CD1c-positive myeloid dendritic cell (primary cell): ENCODE measurements at regions not wholly inside any gene's neighbourhood (a gene's known extent, or its start where the extent isn't known, plus 50 kb on each side); places are given as distances from the start of the nearest gene placed in this dataset.
"Not testable (repeated sequence)": the region's sequence is repeated elsewhere in the genome, so short reads cannot be mapped to it uniquely, and the experiment has no call there.

Experiments used
- DNase-seq: peaks from one replicate; pipeline ENCODE4 v3.0.0-alpha.2; 2016; ENCODE audit errors: extremely low spot score

DNA sequence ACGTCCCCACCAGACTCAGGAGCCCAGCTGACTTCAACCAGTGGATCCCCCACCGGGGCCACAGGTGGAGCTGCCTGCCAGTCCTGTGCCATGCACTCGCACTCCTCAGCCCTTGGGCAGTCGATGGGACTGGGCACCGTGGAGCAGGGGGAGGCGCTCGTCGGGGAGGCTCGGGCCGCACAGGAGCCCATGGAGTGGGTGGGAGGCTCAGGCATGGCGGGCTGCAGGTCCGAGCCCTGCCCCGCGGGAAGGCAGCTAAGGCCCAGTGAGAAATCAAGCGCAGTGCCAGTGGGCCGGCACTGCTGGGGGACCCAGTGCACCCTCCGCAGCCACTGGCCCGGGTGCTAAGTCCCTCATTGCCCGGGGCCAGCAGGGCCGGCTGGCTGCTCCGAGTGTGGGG lies 52.3 kb upstream of the LRRC30 start:
- DNase-seq: not testable (repeated sequence)

DNA sequence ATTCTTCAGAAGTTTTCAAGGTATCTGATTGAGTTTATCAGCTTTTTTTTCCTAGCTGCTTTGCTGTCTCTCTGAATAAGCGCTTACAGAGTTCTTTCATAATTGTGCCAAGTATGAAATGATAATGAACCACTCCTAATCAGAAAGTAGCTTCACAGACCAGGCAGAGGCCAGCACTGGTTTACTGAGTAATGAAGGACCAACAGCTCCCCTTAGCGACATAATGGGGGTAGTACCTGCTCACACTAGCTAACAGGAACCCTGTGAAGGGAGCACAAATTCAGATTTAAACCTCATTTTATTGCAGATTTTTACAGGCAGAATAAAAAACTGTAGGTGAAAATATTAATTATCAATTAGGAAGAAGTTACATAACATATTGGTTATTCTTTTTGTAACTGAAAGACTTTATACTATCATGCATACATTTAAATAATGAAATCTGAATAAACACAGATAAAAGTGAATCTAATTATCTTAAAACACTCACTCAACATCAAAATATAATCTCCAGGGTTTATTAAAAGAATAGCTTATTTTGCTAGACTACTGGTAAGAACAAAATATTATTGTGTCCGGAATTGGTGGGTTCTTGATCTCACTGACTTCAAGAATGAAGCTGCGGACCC lies 53.7 kb upstream of the LRRC30 start:
- DNase-seq: peak; percentile 8

DNA sequence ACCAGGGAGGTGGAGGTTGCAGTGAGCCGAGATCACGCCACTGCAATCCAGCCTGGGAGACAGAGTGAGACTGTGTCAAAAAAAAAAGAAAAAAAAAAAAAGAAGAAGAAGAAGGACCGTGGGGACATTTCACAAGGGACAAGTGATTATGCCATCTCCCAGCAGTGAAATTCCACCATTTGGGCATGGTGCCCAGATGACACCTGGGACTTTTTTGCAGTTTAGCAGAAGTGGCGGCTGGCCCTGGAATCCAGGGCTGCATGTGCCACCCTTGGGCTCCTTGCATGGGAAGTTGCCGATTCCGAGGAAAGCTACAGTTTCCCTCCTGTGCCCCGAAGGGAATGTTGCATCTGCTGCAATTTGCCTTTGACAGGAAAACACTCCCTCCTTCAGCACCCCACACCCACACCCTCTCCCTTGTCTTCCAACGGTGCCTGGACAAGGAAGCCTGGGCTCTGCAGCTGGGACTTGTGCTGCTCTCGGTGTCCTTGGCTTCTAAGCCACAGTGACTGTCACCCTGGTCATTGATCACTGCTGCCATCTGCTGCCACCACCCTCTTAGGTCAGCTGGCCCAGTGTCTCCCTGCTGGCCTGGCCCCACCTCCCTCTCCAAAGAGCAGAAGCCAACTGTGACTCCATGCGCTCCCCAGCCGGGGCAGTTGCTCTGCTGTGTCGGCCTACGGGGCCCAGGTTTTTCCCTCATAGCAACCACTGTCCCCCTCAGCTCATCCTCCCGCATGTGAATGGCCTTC lies 56.4 kb upstream of the LRRC30 start:
- DNase-seq: no peak

DNA sequence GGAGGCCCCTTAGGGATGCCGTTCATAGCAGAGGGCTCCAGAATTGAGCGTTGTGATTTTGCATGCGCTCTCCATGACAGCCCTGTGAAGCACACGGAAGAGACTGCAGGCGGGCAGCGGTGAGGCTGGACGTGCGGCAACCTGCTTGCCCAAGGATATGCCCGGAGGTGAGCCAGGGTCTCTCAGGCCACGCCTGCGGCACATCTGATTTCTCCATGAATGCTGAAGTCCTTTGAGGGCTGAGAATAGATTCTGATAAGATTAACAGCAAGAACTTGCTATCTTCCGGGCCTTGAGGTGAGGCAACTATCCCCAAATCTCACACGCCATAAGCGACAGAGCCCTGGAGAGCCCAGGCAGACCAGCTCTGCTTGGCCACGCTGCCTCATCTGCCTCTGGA lies 55.6 kb upstream of the LAMA1 start:
- DNase-seq: no peak

DNA sequence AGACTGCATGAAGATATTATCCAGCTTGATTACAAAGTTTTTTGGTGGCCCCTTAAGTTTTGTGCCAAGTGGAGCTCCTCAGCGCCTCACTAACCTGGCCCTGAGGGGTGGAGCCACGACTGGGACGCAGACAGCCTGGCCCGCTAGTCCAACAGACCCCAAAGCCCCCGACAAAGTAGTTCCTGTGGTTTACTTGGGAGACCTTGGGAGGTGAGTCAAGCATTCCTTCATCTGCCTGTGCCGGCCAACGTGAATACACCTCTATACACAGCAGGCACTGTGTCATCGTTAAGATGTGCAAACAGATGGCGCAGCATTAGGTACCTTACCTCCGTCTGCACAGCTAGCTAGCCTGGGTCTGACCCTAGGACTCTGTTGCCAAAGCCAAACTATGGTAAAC lies 55.0 kb upstream of the LAMA1 start:
- no peak for DNase-seq

DNA sequence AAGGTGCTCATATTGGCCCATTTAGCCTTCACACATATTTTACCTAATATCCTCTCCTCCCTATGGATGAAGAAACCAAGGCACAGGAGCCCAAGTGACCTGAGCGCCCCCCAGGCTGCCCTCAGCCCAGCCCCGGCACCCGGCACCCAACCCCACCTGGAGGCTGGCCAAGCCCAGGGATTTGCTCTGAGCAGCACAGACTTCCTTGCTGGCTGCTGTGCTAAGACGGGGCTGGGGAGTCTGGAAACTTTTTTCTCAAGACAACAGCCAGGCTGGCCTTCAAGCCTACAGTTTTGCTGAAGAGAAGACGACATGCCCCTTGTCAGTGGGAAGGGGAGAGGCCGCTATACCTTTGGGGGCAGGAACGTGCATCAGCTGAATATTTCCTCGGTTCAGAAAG lies 52.7 kb upstream of the LAMA1 start:
- DNase-seq: no peak

DNA sequence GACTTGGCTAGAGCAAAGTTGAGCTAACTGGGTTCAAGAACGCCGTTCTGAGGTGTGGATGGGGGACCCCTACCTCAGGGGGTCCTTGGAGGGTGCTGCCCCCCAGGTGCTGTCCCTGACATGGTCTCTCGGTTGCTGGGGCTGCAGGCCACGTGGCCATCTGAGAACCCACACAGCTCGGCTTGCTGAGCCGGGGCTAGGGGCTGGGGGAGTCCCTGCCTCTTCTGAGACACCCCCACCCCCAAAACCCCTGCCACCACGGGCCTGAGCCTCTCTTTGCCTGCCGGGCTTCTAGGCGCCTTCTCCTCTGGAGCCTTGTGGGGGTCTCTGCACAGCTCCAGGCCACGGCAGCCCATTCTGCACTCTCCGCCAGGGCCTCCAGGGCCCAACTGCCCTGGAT lies 52.0 kb upstream of the LAMA1 start:
- DNase-seq: no peak

DNA sequence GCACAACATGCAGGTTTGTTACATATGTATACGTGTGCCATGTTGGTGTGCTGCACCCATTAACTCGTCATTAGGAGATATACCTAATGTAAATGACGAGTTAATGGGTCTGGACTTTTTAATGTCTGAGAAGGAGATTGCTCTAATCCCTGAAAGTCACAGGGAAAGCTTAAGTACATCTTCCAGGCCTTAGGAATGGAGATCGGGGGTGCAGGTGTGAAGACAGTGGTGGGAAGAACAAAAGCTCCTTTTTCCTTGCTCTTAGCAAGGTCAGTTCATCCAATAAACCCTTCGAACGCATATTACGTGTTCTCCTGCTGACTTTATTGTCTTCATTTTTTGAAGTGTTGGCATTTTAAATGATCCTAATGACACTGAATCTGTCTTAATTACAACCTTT lies 50.8 kb upstream of the LAMA1 start:
- DNase-seq: no peak
